ENCODE measurements at regions not wholly inside any gene's neighbourhood (a gene's known extent, or its start where the extent isn't known, plus 50 kb on each side); places are given as distances from the start of the nearest gene placed in this dataset.

- Histone ChIP-seq H3K27me3 (ENCODE audit: control insufficient read depth, insufficient read depth, low read length) (peaks cover 6% of the 10 kb centered on the region), H3K36me3 (ENCODE audit: control insufficient read depth, insufficient read depth, low read length) (no peaks in the 10 kb centered on the region), H3K4me3 (ENCODE audit: low read depth, low read length) (no peak overlapping the region)
- no peak for DNase-seq (ENCODE audit: low read depth)
- no peak for TF ChIP-seq CTCF (IDR thresholded peaks at IDR 0.05; ENCODE audit: insufficient read depth, low read length, severe bottlenecking)
- no peak for FAIRE-seq
Measured at GRCh38 chr5:68543212-68543611, 327.7 kb downstream of the PIK3R1 start.

- no peak overlapping the region for H3K4me3 ChIP-seq (ENCODE audit: low read depth, low read length)
- TF ChIP-seq CTCF (IDR thresholded peaks at IDR 0.05; ENCODE audit: insufficient read depth, low read length, severe bottlenecking) = no peak
- no peak for FAIRE-seq
- peak; percentile 36 for DNase-seq (ENCODE audit: low read depth)
- H3K36me3 ChIP-seq (ENCODE audit: control insufficient read depth, insufficient read depth, low read length) = no peaks in the 10 kb centered on the region
- H3K27me3 ChIP-seq (ENCODE audit: control insufficient read depth, insufficient read depth, low read length) = peaks cover 4% of the 10 kb centered on the region
Measured at GRCh38 chr5:68544091-68544647, 328.6 kb downstream of the PIK3R1 start.

- DNase-seq (ENCODE audit: low read depth) (peak; percentile 31), FAIRE-seq (no peak)
- H3K36me3 ChIP-seq (ENCODE audit: control insufficient read depth, insufficient read depth, low read length) = no peaks in the 10 kb centered on the region
- H3K27me3 ChIP-seq (ENCODE audit: control insufficient read depth, insufficient read depth, low read length) = no peaks in the 10 kb centered on the region
- H3K4me3 ChIP-seq (ENCODE audit: low read depth, low read length) = no peak overlapping the region
- no peak for TF ChIP-seq CTCF (IDR thresholded peaks at IDR 0.05; ENCODE audit: insufficient read depth, low read length, severe bottlenecking)
Measured at GRCh38 chr5:68544648-68545552, 329.3 kb downstream of the PIK3R1 start.

- FAIRE-seq = peak; percentile 86
- Histone ChIP-seq H3K36me3 (ENCODE audit: control insufficient read depth, insufficient read depth, low read length) (no peaks in the 10 kb centered on the region), H3K4me3 (ENCODE audit: low read depth, low read length) (no peak overlapping the region), H3K27me3 (ENCODE audit: control insufficient read depth, insufficient read depth, low read length) (no peaks in the 10 kb centered on the region)
- TF ChIP-seq CTCF (IDR thresholded peaks at IDR 0.05; ENCODE audit: insufficient read depth, low read length, severe bottlenecking) = no peak
- DNase-seq (ENCODE audit: low read depth) = no peak
Measured at GRCh38 chr5:68545636-68546295, 330.2 kb downstream of the PIK3R1 start.

- Histone ChIP-seq H3K36me3 (ENCODE audit: control insufficient read depth, insufficient read depth, low read length) (no peaks in the 10 kb centered on the region), H3K27me3 (ENCODE audit: control insufficient read depth, insufficient read depth, low read length) (no peaks in the 10 kb centered on the region), H3K4me3 (ENCODE audit: low read depth, low read length) (no peak overlapping the region)
- FAIRE-seq = no peak
- DNase-seq (ENCODE audit: low read depth) = no peak
- no peak for TF ChIP-seq CTCF (IDR thresholded peaks at IDR 0.05; ENCODE audit: insufficient read depth, low read length, severe bottlenecking)
Measured at GRCh38 chr5:68547056-68547455, 331.5 kb downstream of the PIK3R1 start.

Data from bronchial epithelial cell (primary cell).